UCSD-AML1 (cell line): ENCODE measurements at regions not wholly inside any gene's neighbourhood (a gene's known extent, or its start where the extent isn't known, plus 50 kb on each side); places are given as distances from the start of the nearest gene placed in this dataset.
"Not testable (repeated sequence)": the region's sequence is repeated elsewhere in the genome, so short reads cannot be mapped to it uniquely, and the experiment has no call there.

ENCODE experiments used
- DNase-seq: peaks from one replicate; lab custom pipeline; 2025; ENCODE audit not compliant: unreplicated experiment; lab: John Stamatoyannopoulos, UW

- DNase-seq, result no peak
Measured at GRCh38 chr10:89944138-89944537, 242.7 kb downstream of the KIF20B start.

DNA sequence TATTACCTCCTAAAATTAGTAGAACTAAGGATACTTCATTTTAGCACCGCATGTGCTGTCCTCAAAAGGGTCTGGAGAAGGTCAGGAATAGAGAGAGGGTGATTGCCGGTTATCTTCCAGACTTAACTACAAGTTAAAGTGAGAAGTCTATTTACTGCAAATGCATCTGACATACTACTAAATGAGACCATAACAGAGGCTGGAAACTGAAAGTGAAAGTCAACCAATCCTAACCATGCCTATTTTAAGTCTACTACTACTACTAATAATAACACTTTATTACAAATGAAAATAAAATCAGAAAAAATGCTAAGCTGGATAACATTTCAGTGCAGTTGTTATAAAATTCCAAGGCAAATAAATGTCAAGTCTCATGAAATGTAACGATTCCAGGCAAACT is 244.7 kb downstream of the KIF20B start:
- no peak for DNase-seq

DNA sequence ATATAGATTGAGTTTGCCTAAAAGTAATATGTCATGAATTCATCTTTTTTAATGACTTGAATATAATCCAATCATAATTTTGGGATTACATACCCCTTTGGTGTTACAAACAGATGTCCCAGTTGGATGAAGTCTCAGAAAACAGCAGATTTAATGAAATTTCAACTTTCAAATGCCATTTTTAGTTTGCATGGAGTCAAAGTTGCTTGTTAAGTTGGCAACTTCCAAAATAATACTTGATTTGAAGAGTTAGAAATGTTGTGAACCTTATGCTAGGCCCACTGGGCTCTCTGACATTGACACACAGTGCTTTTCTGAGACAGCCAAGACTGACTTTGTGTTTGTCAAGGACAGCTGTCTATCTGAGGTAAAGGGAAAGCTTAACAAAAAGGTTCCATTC is 248.1 kb downstream of the KIF20B start:
- no peak for DNase-seq

- DNase-seq, result no peak
Measured at GRCh38 chr10:89952325-89952724, 250.9 kb downstream of the KIF20B start.

DNA sequence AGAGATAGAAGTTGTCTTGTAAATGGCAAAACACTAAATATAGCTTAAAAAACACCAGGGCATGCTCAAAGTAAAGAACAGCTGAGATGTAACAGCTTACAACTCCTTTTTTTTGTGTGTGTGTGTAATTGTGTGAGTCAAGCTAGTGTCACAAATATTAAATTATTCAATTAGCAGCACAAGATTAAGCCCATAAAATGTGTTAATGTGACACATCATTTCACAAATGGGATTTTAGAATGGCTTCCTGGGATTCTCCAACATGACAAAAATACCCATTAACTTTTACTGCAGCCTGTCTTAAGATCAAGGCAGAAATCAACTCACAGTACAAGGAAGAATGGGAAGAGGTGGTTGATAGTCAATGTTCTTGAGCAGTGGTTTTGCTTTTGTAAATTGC is 251.4 kb downstream of the KIF20B start:
- DNase-seq, result no peak

- DNase-seq, result no peak
Measured at GRCh38 chr10:89954061-89954460, 252.7 kb downstream of the KIF20B start.

GRCh38 chr10:89954787-89955566 is 253.6 kb downstream of the KIF20B start:
- DNase-seq, result no peak

DNA sequence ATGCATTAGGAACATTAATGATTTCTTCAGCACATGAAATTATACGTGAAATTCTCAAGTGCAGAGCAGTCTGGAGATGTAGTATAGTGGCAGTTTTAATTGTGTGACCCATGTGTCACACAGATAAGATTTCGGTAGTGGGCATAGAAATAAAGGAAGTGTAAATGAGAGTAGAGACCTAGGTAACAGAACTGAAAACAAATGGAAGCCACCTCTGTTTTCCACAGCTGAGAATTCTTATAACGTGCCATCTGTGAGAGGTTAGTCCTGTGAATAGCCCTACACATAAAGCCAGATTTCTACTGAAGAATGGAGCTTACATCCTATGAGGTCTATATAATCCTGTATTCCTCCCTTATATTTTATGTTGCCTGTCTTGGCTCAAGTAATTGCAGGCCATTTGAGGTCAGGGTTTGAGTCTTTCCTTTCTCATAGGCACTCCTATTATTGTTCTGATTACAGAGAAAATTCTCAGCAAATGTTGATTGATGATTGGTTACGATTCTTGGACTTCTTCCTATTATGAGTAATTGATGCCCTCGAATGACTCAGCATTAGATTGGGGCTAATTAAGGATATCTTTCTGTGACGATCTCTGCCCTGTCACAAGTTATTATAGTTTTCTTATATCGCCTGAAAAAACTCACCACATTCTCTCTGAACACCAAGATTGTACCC is 258.2 kb downstream of the KIF20B start:
- no peak for DNase-seq

DNA sequence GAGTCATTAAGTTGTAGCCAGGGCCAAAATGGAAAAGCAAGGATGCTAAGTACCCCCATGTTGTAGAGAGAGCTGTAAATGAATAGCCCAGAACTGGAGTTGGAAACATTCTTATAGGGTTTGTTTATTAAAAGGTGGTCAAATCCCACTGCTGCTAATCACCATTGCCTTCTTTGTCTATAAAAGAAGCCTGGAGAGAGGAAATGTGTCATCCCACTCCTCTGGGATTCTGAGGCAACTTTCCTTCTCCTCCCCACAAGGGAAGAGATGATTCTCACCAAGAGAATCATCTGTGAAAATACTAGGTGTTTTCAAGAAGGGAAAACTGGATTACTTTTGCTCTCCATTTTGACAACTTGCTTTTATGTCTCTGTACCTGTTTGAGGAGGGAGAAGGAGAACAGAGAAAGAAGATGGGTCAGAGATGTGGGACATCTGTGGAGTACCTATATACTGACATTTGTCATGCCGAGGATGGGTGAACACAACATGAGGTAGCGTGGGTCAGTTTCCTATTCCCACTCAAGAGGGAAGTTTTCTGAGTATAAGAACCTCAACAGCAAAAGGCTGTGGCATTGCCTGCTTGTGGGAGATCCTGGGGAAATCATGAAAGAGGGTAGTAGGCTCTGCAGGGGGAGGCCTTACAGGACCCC is 262.2 kb downstream of the KIF20B start:
- DNase-seq, result no peak

DNA sequence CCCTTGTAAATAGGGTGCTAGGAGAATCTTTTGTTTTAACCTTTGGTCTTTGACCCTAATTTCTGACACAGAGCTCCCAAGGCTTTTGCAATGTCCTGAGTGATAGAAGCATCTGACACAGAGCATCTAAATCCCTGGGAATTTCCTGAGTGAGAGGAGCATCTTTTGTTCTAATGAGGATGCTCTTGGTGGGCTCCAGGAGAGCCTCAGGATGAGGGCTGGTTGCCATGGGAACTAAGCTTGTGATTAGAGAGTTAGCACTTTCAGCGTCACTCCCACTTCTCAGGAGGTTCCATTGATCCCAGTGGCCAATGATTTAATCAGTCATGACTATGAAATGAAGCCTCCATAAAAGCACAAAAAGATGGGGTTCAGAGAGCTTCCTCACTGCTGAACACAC is 264.8 kb downstream of the KIF20B start:
- DNase-seq, result no peak

DNA sequence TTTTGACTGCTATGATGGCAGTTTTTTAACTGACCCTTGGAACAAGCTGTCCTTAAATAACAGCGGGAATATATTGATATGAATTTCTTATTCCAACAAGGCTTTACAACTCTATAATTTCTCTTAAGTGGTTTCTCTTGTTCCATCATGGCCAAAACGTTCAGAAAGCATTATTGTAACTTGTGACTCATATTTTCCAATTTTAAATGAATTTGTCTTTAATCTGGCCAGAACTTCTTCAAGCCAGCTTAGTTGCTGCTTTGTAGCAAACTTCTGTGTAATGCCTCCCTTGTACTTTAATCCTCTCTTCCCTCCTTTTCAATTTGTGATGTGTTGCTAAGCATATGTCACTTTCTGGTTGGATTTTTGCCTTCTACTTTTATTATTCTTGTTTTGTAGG is 271.9 kb downstream of the KIF20B start:
- no peak for DNase-seq

DNA sequence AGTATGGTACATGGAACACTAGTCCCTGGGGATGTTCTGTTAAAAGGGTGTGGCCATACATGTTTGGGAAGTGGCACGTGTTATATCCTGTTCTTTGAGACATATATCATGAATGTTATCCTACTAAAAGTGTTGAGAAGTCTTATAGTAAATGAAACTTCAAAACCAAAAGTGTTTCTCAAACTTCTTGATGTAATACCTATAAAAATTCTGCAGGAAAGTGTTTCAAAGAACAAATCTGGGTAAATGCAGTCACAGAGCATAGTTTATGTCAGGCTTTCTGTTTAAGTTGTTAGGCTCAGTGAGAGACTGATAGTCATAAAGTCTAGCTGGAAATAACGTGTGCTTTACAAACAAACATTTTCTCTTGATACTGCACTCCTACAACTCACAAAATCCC is 273.7 kb downstream of the KIF20B start:
- DNase-seq, result no peak

DNA sequence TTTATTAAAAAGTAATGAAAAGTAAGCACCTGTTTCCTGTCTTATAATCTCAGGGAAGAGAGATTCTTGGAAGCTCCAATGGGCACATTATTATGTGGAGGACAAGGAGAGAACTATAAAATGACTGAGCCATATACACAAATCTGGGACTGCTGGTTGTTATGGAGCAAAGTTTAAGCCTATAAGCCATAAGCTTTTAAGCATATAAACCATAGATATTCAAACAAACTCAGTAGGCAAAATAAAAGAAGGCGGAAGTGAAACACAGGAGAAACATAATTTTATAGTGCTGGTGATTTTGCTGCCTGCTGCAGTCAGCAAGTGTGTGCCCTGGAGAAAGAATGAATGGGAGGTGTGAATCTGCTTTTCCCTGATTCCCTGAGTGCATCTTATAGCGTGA is 274.4 kb downstream of the KIF20B start:
- DNase-seq, result no peak

- no peak for DNase-seq
Measured at GRCh38 chr10:89978081-89978480, 276.7 kb downstream of the KIF20B start.

- no peak for DNase-seq
Measured at GRCh38 chr10:89979726-89980125, 278.3 kb downstream of the KIF20B start.

- no peak for DNase-seq
Measured at GRCh38 chr10:89980166-89980565, 278.8 kb downstream of the KIF20B start.

- no peak for DNase-seq
Measured at GRCh38 chr10:89981891-89982290, 280.5 kb downstream of the KIF20B start.

GRCh38 chr10:89985446-89985845 is 284.1 kb downstream of the KIF20B start:
- DNase-seq, result no peak

GRCh38 chr10:89988361-89988760 is 287.0 kb downstream of the KIF20B start:
- DNase-seq, result not testable (repeated sequence)

- DNase-seq, result no peak
Measured at GRCh38 chr10:89992575-89992974, 291.2 kb downstream of the KIF20B start.

DNA sequence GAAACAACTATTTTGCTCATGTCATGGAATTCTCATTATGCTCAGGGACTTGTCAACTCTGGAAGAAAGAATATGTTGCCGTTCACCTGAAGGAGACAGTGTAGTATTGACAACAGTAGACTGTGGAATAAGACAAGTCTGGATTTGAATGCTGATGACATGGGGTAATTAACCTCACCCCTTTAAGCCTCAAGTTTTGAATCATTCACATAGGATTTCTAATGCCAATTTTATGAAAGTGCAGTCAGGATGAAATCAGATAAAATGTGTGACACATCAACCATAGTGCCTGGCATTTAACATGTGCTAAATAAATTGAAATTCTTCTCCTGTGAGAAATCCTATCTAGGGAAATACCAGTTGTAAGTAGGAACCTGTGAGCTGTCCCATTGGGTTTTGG is 305.8 kb downstream of the KIF20B start:
- no peak for DNase-seq

GRCh38 chr10:90011281-90011680 is 309.9 kb downstream of the KIF20B start:
- not testable (repeated sequence) for DNase-seq
